GM18909 (cell line): ENCODE measurements at regions not wholly inside any gene's neighbourhood (a gene's known extent, or its start where the extent isn't known, plus 50 kb on each side); places are given as distances from the start of the nearest gene placed in this dataset.

Experiments
- ATAC-seq: cut with Tn5 transposase; IDR thresholded peaks from one replicate; pipeline ENCODE4 v1.9.1; 2021; ENCODE audit warnings: mild to moderate bottlenecking; ENCODE audit not compliant: unreplicated experiment, poor library complexity

GRCh38 chr9:99427260-99427659 is 205.2 kb downstream of the SEC61B start:
- ATAC-seq: no peak

- no peak for ATAC-seq
These were observed 208.2 kb downstream of the SEC61B start for GRCh38 chr9:99430301-99430700.

GRCh38 chr9:99431103-99431502 is 209.0 kb downstream of the SEC61B start:
- no peak for ATAC-seq

DNA sequence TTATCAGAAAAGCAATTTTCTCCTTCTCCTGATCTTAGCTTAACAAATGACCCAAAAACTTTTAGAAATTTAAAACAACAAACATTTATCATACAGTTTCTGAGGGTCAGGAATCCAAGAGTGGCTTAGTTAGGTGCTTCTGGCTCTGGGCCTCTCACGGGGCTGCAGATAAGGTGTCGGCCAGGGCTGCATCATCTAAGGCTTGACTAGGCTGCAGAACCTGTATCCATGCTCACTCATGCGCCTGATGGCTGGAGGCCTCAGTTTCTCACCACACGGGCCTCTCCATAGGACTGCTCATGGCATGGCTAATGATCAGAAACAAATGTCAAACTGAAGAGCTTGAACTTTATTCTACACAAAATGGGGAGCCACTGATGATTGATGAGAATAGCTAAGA is 210.0 kb downstream of the SEC61B start:
- ATAC-seq: no peak

- peak; percentile 7 for ATAC-seq
These were observed 211.0 kb downstream of the SEC61B start for GRCh38 chr9:99433095-99433494.

DNA sequence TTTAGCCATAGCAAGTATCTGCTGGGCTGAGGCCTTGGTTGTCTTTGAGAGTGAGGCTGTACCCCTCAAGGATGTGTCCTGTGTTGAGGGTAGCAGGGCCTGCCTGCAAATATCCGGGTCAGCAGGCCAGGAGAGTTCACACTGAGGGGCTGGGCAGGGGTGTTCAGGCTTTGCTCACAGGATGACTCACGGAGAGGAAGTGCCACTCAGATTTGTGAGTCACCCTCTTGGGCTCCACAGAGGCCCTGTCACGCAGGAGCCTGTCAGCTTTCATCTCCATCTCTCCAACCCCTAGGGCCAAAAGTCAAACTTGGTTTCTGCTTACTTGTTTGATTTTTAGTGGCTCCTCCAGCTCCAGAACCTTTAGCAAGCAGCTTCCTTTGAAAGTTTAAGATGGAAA is 211.5 kb downstream of the SEC61B start:
- peak; percentile 99 for ATAC-seq

DNA sequence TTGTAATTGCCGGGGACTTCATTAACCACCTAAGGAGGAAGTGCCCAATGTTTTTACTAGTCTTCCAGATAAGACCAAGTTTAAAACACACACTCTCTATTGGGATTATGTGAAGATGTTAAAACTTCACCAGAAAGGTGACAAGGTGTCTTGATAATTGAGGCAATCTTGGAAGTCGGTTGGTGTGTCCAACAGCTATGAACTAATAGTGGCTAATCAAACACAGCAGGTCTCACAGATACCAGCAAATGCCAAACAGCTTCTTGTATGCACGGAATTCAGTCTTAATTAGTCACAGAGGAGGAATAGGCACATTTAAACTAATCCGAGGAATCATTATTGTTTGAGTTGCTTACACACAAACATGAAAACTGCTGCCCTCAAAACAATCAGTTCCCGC is 214.5 kb downstream of the SEC61B start:
- no peak for ATAC-seq

- ATAC-seq: no peak
These were observed 215.1 kb downstream of the SEC61B start for GRCh38 chr9:99437145-99437544.

- no peak for ATAC-seq
These were observed 216.5 kb downstream of the SEC61B start for GRCh38 chr9:99438596-99438995.

- no peak for ATAC-seq
These were observed 219.7 kb downstream of the SEC61B start for GRCh38 chr9:99441829-99442228.

DNA sequence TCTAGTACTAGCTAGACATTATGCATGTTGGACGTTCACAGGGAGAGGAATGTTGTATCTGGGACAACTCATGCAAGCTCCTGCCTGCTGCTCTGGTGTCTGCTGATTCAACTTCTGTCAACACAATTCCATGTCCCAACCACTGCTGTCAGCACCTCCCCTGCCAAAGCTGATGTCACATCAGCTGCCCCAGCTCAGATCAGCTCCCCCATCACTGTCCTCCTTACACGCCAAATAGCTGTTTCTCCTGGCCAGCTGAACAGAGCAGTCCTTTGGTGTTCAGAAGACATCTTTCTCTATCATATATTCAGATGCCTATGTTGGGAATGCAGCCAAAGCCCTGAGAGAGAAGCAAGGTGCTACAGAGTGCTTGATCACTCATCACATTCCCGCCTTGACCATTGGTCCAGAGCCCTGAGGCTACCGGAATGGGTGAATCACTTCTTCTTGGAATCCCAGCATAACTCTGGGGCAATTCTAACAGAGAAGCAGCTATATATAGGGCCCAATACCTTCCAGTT is 223.3 kb downstream of the SEC61B start:
- no peak for ATAC-seq

- no peak for ATAC-seq
These were observed 223.8 kb downstream of the SEC61B start for GRCh38 chr9:99445920-99446319.

GRCh38 chr9:99447951-99448350 is 225.9 kb downstream of the SEC61B start:
- ATAC-seq: no peak

DNA sequence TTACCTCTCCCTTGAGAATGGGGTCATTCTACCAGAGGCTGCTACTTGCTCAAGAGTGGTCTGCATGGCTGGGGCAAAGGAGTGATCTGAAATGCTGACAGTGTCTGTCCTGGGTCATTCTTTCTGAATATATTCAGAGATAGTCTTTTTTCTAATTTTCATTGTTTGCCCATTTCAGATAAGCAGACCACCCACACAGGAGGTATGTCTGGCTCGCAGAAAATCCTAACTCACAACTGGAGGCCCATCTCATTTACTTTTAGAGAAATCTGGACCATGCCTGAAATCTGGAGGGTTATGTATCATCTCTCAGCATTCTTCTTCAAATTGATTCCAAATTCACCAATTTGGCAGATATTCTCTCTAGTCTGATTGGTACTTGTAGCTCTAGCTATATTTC is 227.6 kb downstream of the SEC61B start:
- no peak for ATAC-seq

- no peak for ATAC-seq
These were observed 229.1 kb downstream of the SEC61B start for GRCh38 chr9:99451112-99451606.

- no peak for ATAC-seq
These were observed 235.3 kb downstream of the SEC61B start for GRCh38 chr9:99457406-99457805.

DNA sequence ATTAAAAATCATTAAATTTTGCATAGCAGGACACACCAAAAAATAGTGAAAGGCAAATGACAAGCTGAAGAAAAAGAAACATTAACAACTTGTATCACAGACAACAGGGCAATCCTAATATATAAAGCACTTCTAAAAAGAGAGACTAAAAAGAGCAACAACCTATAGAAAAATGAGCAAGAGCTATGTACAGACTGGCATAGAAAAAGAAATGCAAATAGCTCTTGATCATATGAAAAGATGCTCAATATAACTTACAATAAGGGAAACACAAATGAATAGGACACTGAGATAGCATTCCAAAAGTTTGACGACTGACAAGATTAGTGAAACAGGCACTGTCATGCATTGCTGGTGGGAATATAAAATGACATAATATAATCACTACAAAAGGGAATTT is 235.9 kb downstream of the SEC61B start:
- no peak for ATAC-seq

DNA sequence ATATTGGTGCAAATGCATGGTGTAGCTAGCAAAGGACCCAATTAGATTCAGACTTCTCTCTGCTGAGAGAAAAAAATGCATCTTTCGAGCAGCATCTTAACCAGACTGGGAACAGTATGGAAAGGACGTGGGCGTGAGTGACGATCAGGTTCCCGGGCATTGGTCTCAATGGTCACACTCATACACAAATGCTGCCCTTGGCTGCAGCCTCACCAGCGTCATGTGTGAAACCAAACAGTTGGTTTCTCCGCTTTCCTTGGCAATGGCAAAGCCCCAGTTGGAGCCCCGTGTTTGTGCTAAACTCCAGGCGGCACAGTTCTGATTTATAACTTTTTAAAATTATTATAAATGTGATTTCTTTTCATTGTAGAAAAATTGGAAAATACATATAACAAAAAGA is 237.8 kb downstream of the SEC61B start:
- ATAC-seq: no peak

DNA sequence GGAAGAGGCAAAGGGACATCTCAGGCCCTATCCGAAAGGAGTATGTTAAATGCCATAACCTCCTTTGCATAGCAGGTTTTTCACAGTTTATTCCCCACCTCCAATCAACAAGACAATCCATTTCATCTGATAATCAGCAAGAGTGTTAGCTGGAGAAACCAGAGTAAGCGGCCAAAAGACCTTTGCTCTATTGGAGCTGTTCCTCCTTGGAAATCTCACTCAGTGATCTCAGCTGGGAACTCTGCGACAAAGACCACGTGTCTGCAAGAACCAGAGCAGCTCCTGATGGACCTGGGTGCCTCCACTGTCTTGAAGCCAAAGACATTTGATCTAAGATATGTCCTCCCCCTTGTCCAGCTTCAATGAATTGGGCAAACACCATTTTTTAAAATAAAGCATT is 241.0 kb downstream of the SEC61B start:
- ATAC-seq: no peak

DNA sequence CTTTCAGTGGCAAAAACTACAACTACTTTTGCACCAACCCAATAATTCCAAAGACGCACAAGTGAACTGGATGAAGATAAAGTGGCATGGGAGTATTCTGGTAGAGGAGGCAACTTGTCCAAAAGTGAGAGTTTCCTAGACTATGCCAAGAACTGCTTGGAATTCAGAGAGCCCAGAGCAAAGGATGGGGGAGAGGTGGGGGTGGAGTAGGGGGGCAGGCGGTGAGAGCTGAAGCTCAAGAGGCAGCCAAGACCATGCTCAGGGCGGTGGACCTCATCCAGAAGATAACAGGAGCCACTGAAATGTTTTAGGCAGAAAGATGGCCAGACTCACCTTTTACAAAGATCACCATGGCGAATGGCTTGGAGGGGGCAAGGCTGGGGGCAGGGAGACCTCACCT is 242.5 kb downstream of the SEC61B start:
- ATAC-seq: no peak

- no peak for ATAC-seq
These were observed 243.3 kb downstream of the SEC61B start for GRCh38 chr9:99465231-99465907.

- no peak for ATAC-seq
These were observed 244.0 kb downstream of the SEC61B start for GRCh38 chr9:99466104-99466503.
